ENCODE measurements at regions not wholly inside any gene's neighbourhood (a gene's known extent, or its start where the extent isn't known, plus 50 kb on each side); places are given as distances from the start of the nearest gene placed in this dataset.

DNA sequence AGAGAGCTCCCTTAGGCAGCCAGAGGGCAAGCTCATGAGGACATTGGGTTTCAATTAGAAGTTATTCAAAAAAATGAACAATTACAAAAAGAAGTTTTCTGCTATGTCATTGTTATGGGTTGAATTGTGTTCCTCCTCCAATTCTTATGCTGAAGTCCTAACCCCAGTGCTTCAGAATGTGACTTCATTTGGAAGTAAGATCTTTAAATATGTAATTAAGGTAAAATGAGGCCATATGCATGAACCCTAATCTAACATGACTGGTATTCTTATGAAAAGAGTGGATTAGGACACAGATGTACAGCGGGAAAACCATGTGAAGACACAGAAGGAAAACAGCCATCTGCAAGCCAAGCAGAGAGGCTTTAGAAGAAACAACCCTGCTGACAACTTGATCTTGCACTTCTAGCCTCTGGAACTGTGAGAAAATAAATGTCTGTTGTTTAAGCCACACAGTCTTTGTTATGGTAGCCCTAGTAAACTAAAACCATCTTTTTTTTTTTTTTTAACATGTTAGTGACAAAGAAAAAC, 929.6 kb downstream of the EPHA3 start:
- TF ChIP-seq CTCF (IDR thresholded peaks at IDR 0.05): no peak
- TF ChIP-seq POLR2A (IDR thresholded peaks at IDR 0.05): no peak
- no peak for TF ChIP-seq POLR2AphosphoS5 (IDR thresholded peaks at IDR 0.05)
